ENCODE measurements at regions not wholly inside any gene's neighbourhood (a gene's known extent, or its start where the extent isn't known, plus 50 kb on each side); places are given as distances from the start of the nearest gene placed in this dataset.
"Not testable (repeated sequence)": the region's sequence is repeated elsewhere in the genome, so short reads cannot be mapped to it uniquely, and the experiment has no call there.

GRCh38 chr2:179385756-179386155 is 121.1 kb upstream of the SESTD1 start:
- DNase-seq (ENCODE audit: low spot score) = not testable (repeated sequence)

- no peak for DNase-seq (ENCODE audit: low spot score)
Measured at GRCh38 chr2:179383975-179384374, 119.3 kb upstream of the SESTD1 start.

- DNase-seq (ENCODE audit: low spot score) = no peak
Measured at GRCh38 chr2:179377296-179377695, 112.7 kb upstream of the SESTD1 start.

GRCh38 chr2:179376881-179377280 is 112.2 kb upstream of the SESTD1 start:
- DNase-seq (ENCODE audit: low spot score) = no peak

GRCh38 chr2:179373816-179374215 is 109.2 kb upstream of the SESTD1 start:
- DNase-seq (ENCODE audit: low spot score) = no peak

GRCh38 chr2:179365561-179365960 is 100.9 kb upstream of the SESTD1 start:
- DNase-seq (ENCODE audit: low spot score) = not testable (repeated sequence)

GRCh38 chr2:179355881-179356280 is 91.2 kb upstream of the SESTD1 start:
- DNase-seq (ENCODE audit: low spot score) = no peak

GRCh38 chr2:179354739-179355537 is 90.3 kb upstream of the SESTD1 start:
- DNase-seq (ENCODE audit: low spot score) = peak; percentile 26

- no peak for DNase-seq (ENCODE audit: low spot score)
Measured at GRCh38 chr2:179354296-179354695, 89.7 kb upstream of the SESTD1 start.

- DNase-seq (ENCODE audit: low spot score) = no peak
Measured at GRCh38 chr2:179352181-179352580, 87.5 kb upstream of the SESTD1 start.

- no peak for DNase-seq (ENCODE audit: low spot score)
Measured at GRCh38 chr2:179351057-179351456, 86.4 kb upstream of the SESTD1 start.

GRCh38 chr2:179349670-179350303 is 85.2 kb upstream of the SESTD1 start:
- DNase-seq (ENCODE audit: low spot score) = no peak

- DNase-seq (ENCODE audit: low spot score) = no peak
Measured at GRCh38 chr2:179348906-179349305, 84.3 kb upstream of the SESTD1 start.

GRCh38 chr2:179344970-179345369 is 80.3 kb upstream of the SESTD1 start:
- DNase-seq (ENCODE audit: low spot score) = no peak

GRCh38 chr2:179344280-179344964 is 79.8 kb upstream of the SESTD1 start:
- peak; percentile 33 for DNase-seq (ENCODE audit: low spot score)

- DNase-seq (ENCODE audit: low spot score) = no peak
Measured at GRCh38 chr2:179343945-179344279, 79.3 kb upstream of the SESTD1 start.

- DNase-seq (ENCODE audit: low spot score) = no peak
Measured at GRCh38 chr2:179341152-179341866, 76.7 kb upstream of the SESTD1 start.

- peak; percentile 40 for DNase-seq (ENCODE audit: low spot score)
Measured at GRCh38 chr2:179340678-179341077, 76.0 kb upstream of the SESTD1 start.

- no peak for DNase-seq (ENCODE audit: low spot score)
Measured at GRCh38 chr2:179338681-179339080, 74.0 kb upstream of the SESTD1 start.

GRCh38 chr2:179336782-179337534 is 72.3 kb upstream of the SESTD1 start:
- DNase-seq (ENCODE audit: low spot score) = no peak

GRCh38 chr2:179335732-179336131 is 71.1 kb upstream of the SESTD1 start:
- no peak for DNase-seq (ENCODE audit: low spot score)

- DNase-seq (ENCODE audit: low spot score) = no peak
Measured at GRCh38 chr2:179332903-179333302, 68.3 kb upstream of the SESTD1 start.

All from COLO829 (cell line).